ENCODE measurements at regions not wholly inside any gene's neighbourhood (a gene's known extent, or its start where the extent isn't known, plus 50 kb on each side); places are given as distances from the start of the nearest gene placed in this dataset.

DNA sequence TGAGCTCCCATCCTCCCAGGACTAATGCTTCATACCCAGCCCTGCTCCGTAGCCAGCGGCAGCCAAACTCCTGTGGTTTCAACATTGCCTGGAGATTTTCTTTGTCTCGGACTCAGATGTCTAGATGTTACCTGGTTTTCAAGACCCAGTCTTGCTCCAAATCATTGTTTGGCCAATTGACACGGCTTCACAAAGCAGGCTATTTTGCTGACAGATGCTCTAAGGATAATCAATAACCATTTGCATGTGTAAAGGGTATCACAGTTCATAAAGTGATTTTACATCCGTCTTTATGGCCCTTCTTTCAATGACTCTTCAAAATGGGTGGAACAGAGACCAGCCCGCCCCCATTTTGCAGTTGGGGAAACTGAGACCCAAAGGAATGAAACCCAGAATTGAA is 153.4 kb downstream of the SALL1 start:
- Mint-ChIP-seq H3K4me3 (no peak overlapping the region), H3K9me3 (no peaks in the 10 kb centered on the region), H3K27me3 (ENCODE audit: low read depth) (no peaks in the 10 kb centered on the region), H3K4me1 (peaks cover 4% of the 10 kb centered on the region), H3K27ac (ENCODE audit: unreplicated experiment) (no peak overlapping the region), H3K36me3 (ENCODE audit: low read depth) (no peaks in the 10 kb centered on the region)
- no peak for DNase-seq (ENCODE audit: low read depth, low spot score)
- TF ChIP-seq, protein P1, sequence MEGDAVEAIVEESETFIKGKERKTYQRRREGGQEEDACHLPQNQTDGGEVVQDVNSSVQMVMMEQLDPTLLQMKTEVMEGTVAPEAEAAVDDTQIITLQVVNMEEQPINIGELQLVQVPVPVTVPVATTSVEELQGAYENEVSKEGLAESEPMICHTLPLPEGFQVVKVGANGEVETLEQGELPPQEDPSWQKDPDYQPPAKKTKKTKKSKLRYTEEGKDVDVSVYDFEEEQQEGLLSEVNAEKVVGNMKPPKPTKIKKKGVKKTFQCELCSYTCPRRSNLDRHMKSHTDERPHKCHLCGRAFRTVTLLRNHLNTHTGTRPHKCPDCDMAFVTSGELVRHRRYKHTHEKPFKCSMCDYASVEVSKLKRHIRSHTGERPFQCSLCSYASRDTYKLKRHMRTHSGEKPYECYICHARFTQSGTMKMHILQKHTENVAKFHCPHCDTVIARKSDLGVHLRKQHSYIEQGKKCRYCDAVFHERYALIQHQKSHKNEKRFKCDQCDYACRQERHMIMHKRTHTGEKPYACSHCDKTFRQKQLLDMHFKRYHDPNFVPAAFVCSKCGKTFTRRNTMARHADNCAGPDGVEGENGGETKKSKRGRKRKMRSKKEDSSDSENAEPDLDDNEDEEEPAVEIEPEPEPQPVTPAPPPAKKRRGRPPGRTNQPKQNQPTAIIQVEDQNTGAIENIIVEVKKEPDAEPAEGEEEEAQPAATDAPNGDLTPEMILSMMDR (conservative IDR thresholded peaks at IDR 0.05): no peak

DNA sequence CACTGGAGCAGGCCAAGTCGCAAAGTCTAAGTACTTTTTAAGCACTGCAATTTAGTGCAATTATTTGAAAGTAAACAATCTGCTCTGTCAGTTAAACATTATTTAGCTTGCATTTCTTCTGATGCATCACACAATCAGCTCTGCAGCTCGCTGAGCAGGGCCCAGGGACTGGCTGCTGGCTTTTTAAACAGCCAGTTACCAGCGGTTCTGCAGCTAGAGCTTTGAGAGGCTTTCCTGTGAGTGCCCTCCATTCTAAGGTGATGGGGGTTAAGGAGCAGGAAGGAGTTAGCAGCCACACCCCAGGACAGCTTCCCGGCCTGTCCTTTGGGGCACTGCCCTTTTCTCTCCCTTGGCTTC is 154.3 kb downstream of the SALL1 start:
- no peak for DNase-seq (ENCODE audit: low read depth, low spot score)
- H3K36me3 Mint-ChIP-seq (ENCODE audit: low read depth): no peaks in the 10 kb centered on the region
- H3K9me3 Mint-ChIP-seq: no peaks in the 10 kb centered on the region
- H3K27ac Mint-ChIP-seq (ENCODE audit: unreplicated experiment): no peak overlapping the region
- no peak overlapping the region for H3K4me3 Mint-ChIP-seq
- no peaks in the 10 kb centered on the region for H3K27me3 Mint-ChIP-seq (ENCODE audit: low read depth)
- H3K4me1 Mint-ChIP-seq: peaks cover 9% of the 10 kb centered on the region
- TF ChIP-seq, protein P1 (conservative IDR thresholded peaks at IDR 0.05): no peak

DNA sequence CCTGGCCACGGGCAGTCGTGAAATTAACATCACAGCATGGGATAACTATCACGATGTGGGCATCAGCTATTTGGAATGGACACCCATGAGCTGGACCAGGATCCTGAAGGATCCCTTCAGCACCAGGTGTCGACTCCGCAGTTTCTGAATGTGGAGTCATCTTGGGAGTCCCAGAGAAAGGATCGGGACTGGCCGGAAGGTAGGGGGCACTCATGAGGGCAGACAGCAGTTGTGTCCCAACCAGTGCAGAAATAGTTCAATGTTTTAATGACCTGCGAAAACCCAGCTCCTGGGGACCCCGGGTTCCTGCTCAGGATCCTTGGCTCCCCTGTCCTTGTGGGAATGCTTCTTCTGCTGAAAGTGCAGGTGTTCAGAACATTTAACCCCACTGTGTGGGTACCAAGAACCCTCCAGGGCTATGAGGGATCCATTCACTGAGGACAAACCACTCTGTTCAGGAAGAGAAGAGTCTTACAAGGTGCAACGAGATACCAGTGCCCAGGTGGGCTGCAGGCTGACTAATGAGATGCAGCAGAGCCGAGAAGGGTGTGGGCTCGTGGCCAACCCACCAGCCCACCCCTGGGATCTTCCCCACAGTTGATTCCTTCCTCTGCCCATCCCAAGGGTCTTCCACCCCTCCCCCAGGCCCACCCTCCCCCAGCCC is 154.8 kb downstream of the SALL1 start:
- Mint-ChIP-seq H3K27ac (ENCODE audit: unreplicated experiment) (no peak overlapping the region), H3K4me1 (peaks cover 9% of the 10 kb centered on the region), H3K36me3 (ENCODE audit: low read depth) (no peaks in the 10 kb centered on the region), H3K4me3 (no peak overlapping the region), H3K9me3 (no peaks in the 10 kb centered on the region), H3K27me3 (ENCODE audit: low read depth) (no peaks in the 10 kb centered on the region)
- TF ChIP-seq, protein P1 (conservative IDR thresholded peaks at IDR 0.05): no peak
- no peak for DNase-seq (ENCODE audit: low read depth, low spot score)

DNA sequence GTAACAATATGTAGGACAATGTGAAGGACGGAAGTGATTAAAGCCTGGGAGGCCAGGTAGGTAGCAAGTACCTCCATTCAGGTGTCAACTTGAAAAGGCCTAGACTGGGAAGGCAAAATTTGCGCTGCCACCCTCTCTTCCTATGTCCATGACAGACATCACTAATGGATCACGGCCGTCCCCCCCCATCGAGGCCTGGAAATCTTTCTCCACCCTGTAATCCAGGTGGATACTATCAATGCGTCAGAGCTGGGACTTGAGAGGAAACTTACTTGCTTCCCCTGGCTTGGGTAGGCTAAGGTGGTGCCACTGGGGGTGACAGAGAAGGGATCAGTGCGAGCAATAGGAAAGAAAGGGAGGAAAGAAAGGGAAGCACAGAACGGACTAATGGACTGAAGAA is 156.1 kb downstream of the SALL1 start:
- no peaks in the 10 kb centered on the region for H3K27me3 Mint-ChIP-seq (ENCODE audit: low read depth)
- TF ChIP-seq, protein P1 (conservative IDR thresholded peaks at IDR 0.05): no peak
- H3K9me3 Mint-ChIP-seq: peaks cover 2% of the 10 kb centered on the region
- no peak for DNase-seq (ENCODE audit: low read depth, low spot score)
- H3K27ac Mint-ChIP-seq (ENCODE audit: unreplicated experiment): no peak overlapping the region
- peaks cover 9% of the 10 kb centered on the region for H3K4me1 Mint-ChIP-seq
- no peak overlapping the region for H3K4me3 Mint-ChIP-seq
- no peaks in the 10 kb centered on the region for H3K36me3 Mint-ChIP-seq (ENCODE audit: low read depth)

DNA sequence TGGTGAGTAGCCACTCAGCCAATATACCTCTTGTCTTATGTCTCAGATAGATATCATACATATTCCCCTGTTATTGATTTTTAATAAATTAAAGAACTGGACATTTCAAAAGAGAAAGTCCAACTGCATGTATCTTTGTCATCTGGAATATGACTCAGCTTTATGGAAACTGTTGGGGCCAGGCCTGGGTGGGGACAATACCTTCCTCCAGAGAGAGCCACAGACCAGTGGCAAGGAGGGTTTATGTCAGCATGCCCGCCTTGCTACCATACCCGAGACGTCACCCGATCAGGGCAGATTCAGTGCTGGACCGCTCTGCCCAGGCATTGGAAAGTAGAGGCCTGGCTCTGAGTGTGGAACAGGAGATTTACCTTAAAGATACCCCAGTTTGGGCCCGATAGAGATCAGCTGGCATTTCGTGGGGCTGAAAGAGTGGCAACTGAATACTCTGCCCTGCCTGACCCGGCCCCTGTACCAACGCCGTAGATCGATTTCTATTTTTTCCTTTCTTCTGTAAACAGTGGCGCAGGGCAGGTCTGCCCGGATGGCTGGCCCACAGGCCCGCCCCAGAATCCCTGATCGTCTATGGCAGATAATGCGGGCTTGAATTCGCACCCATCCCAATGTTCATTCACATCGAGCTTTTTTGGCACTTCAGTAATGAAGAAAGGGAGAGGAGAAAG is 158.6 kb downstream of the SALL1 start:
- no peak for DNase-seq (ENCODE audit: low read depth, low spot score)
- Mint-ChIP-seq H3K4me3 (no peak overlapping the region), H3K36me3 (ENCODE audit: low read depth) (no peaks in the 10 kb centered on the region), H3K27ac (ENCODE audit: unreplicated experiment) (no peak overlapping the region), H3K9me3 (peaks cover 6% of the 10 kb centered on the region), H3K27me3 (ENCODE audit: low read depth) (no peaks in the 10 kb centered on the region), H3K4me1 (peaks cover 6% of the 10 kb centered on the region)
- TF ChIP-seq, protein P1 (conservative IDR thresholded peaks at IDR 0.05): no peak

Data from neural crest cell (in vitro differentiated cells).